ENCODE measurements at regions not wholly inside any gene's neighbourhood (a gene's known extent, or its start where the extent isn't known, plus 50 kb on each side); places are given as distances from the start of the nearest gene placed in this dataset.
A peak's percentile ranks its signal among the peaks of the same experiment; 100 is the strongest.
"Not testable (repeated sequence)": the region's sequence is repeated elsewhere in the genome, so short reads cannot be mapped to it uniquely, and the experiment has no call there.

- no peak overlapping the region for H3K4me3 ChIP-seq (ENCODE audit: low read length)
- TF ChIP-seq ZNF274 (IDR thresholded peaks at IDR 0.05; ENCODE audit: low read depth, low read length) = no peak
Measured at GRCh38 chr22:46045459-46046298, 68.7 kb upstream of the WNT7B start.

- H3K4me3 ChIP-seq (ENCODE audit: low read length) = no peak overlapping the region
- TF ChIP-seq ZNF274 (IDR thresholded peaks at IDR 0.05; ENCODE audit: low read depth, low read length) = no peak
Measured at GRCh38 chr22:46046299-46046685, 69.3 kb upstream of the WNT7B start.

DNA sequence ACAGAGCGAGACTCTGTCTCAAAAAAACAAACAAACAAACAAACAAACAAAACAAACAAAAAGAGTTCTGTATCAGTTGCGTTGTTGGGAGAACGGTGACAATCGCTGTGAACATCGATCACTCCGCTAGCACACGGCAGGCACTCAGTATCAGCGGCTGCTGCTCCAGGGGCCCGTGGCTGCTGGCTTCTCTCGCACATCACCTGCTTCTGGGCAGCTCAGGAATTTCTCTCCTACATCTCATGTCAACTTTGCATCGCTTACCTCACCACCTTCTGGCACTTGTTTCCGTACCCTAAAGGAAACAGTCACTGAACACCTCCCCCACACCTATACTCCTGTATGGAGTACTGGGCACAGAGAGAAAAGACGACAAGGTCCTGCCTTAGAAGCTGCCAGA, 70.3 kb upstream of the WNT7B start:
- no peak for TF ChIP-seq ZNF274 (IDR thresholded peaks at IDR 0.05; ENCODE audit: low read depth, low read length)

GRCh38 chr22:46047841-46048595, 71.1 kb upstream of the WNT7B start:
- TF ChIP-seq ZNF274 (IDR thresholded peaks at IDR 0.05; ENCODE audit: low read depth, low read length) = no peak
- H3K4me3 ChIP-seq (ENCODE audit: low read length) = no peak overlapping the region

More for the DNA sequence above, 70.3 kb upstream of the WNT7B start:
- no peak overlapping the region for H3K4me3 ChIP-seq (ENCODE audit: low read length)

DNA sequence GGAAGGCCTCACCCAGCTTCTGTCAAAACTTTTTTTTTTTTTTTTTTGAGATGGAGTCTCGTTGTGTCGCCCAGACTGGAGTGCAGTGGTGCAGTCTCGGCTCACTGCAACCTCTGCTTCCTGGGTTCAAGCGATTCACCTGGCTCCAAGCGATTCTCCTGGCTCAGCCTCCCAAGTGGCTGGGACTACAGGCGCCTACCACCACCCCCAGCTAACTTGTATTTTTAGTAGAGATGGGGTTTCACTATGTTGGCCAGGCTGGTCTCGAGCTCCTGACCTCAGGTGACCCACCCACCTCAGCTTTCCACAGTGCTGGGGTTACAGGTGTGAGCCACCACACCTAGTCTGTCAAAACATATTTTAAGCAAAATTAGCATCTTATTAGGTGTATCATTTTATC, 71.7 kb upstream of the WNT7B start:
- not testable (repeated sequence) for H3K4me3 ChIP-seq (ENCODE audit: low read length)

GRCh38 chr22:46049726-46050450, 72.9 kb upstream of the WNT7B start:
- no peak overlapping the region for H3K4me3 ChIP-seq (ENCODE audit: low read length)
- TF ChIP-seq ZNF274 (IDR thresholded peaks at IDR 0.05; ENCODE audit: low read depth, low read length) = no peak

- no peak for TF ChIP-seq ZNF274 (IDR thresholded peaks at IDR 0.05; ENCODE audit: low read depth, low read length)
- no peak overlapping the region for H3K4me3 ChIP-seq (ENCODE audit: low read length)
Measured at GRCh38 chr22:46050451-46050845, 73.5 kb upstream of the WNT7B start.

DNA sequence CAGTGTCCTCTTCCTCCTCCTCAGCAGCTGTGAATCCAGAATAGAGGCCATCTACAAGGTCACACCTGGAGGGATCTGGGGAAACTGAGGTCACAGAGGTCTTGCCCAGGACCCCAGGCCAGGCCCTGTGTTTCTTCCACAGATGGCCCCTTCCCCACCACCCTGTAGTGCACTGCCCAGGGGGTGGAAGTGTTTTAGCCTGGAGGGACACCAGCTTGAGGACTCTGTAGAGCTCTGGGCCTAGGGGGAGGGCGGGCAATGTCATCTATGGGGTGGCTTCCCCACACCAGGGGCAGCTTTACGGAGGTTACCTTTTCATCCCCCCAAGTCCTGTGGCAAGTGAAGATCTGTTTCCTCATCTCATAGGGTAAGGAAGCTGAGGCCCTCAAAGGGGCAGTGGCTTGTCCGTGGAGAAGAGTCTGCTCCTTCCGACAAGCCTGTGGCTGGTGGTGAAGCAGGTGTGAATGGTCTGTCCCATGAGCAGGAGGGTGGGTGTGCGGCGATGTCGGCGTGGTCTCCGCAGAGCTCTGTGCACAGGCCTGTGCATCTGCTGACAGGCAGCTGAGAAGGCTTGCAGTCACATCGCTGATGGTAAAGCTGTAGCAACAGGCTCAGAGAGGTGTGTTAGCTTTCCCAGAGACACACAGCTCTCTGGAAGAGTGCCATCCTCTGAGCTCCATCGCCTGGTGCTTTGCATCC, 74.1 kb upstream of the WNT7B start:
- H3K4me3 ChIP-seq (ENCODE audit: low read length) = no peak overlapping the region
- no peak for TF ChIP-seq ZNF274 (IDR thresholded peaks at IDR 0.05; ENCODE audit: low read depth, low read length)

- TF ChIP-seq ZNF274 (IDR thresholded peaks at IDR 0.05; ENCODE audit: low read depth, low read length) = no peak
- H3K4me3 ChIP-seq (ENCODE audit: low read length) = no peak overlapping the region
Measured at GRCh38 chr22:46051646-46052045, 74.7 kb upstream of the WNT7B start.

GRCh38 chr22:46052331-46052771, 75.4 kb upstream of the WNT7B start:
- no peak overlapping the region for H3K4me3 ChIP-seq (ENCODE audit: low read length)

DNA sequence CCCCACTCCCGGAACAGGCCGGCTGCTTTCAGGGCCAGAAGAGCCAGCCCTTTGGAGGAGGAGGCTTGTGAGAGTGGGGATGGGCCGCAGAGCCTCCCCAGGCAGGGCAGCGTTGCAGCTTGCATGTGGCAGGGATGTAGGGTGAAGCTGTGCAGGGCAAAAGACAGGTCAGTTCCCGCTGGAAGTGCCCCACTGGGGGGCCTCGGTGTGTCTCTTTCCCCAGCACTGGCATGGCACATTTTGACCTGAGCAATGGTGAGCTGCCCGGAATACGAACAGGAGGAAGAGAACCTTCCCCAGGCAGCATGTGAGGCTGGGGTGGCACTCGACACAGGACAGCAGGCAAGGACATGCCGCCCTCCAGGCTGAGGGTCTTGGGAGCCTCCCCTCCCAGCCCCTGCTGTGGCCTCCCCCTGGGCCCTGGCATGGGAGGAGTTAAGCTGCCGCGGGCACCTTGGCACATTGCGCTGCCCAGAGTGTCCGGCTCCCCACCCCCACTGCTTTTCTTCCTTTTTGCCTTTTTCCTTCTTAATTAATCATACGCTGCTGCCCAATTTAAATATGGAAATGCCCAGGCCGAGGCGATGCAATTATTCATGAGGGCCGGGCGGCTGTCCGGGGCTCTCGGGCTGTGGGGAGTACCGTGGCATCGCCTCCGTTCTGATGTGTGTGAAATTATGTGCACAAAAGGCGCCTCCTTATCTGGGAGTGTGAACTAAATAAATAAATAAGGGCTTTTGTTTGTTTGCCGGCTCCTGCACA, 76.0 kb upstream of the WNT7B start:
- no peak overlapping the region for H3K4me3 ChIP-seq (ENCODE audit: low read length)
- no peak for TF ChIP-seq ZNF274 (IDR thresholded peaks at IDR 0.05; ENCODE audit: low read depth, low read length)

More at GRCh38 chr22:46052331-46052771, 75.4 kb upstream of the WNT7B start:
- TF ChIP-seq ZNF274 (IDR thresholded peaks at IDR 0.05; ENCODE audit: low read depth, low read length) = no peak

DNA sequence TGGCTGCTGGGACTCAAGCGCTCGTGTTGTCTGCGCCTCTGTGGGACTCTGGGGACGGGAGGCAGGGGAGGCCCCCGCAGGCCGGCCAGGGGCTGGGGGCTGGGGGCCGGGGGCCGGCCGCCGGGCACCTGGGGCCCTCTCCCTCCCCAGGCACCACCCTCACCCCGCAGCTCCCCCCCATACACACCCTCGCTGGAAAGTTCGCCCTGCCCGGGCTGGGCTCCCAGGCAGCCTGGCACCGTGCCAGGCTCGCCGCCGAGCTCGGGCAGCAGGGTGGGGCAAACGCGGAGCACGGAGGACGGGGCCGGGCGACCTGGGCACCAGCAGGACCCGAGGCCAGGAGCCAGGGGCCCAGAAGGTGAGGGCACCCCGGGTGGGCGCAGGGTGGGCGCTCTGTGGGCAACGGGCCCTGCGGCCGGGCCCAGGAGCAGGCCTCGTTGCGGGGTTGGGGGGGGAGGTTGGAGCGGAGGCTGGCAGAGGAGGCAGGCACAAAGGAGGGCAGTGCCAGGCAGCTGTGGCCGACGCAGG, 76.7 kb upstream of the WNT7B start:
- peak overlapping the region; percentile 32; the same call in 1 of the 2 replicates for H3K4me3 ChIP-seq (ENCODE audit: low read length)
- no peak for TF ChIP-seq ZNF274 (IDR thresholded peaks at IDR 0.05; ENCODE audit: low read depth, low read length)

Measured in GM08714 (cell line).